ENCODE measurements at regions not wholly inside any gene's neighbourhood (a gene's known extent, or its start where the extent isn't known, plus 50 kb on each side); places are given as distances from the start of the nearest gene placed in this dataset.

- H2AFZ ChIP-seq (ENCODE audit: low read length, unreplicated experiment): no peak overlapping the region
- H3K79me2 ChIP-seq (ENCODE audit: control insufficient read depth, insufficient read depth, low read length, unreplicated experiment): no peaks in the 10 kb centered on the region
- H3K27me3 ChIP-seq (ENCODE audit: insufficient read depth, low read length): 0 out of 2 replicates have a peak, but pooled peaks cover 5% of the 10 kb centered on the region
- H3K4me1 ChIP-seq (ENCODE audit: control insufficient read depth, insufficient read depth, low read length, unreplicated experiment): no peaks in the 10 kb centered on the region
- no peak overlapping the region for H3K4me3 ChIP-seq (ENCODE audit: low read depth, low read length)
- no peak overlapping the region for H3K27ac ChIP-seq (ENCODE audit: low read depth, low read length)
- H3K36me3 ChIP-seq (ENCODE audit: insufficient read depth, low read length): no peaks in the 10 kb centered on the region
Measured at GRCh38 chr2:142544173-142544572, 333.3 kb upstream of the KYNU start.

GRCh38 chr2:142542431-142542910, 335.0 kb upstream of the KYNU start:
- H3K27me3 ChIP-seq (ENCODE audit: insufficient read depth, low read length): 0 out of 2 replicates have a peak, but pooled peaks cover 5% of the 10 kb centered on the region
- no peak overlapping the region for H3K4me3 ChIP-seq (ENCODE audit: low read depth, low read length)
- no peaks in the 10 kb centered on the region for H3K4me1 ChIP-seq (ENCODE audit: control insufficient read depth, insufficient read depth, low read length, unreplicated experiment)
- no peaks in the 10 kb centered on the region for H3K79me2 ChIP-seq (ENCODE audit: control insufficient read depth, insufficient read depth, low read length, unreplicated experiment)
- no peak overlapping the region for H3K27ac ChIP-seq (ENCODE audit: low read depth, low read length)
- no peaks in the 10 kb centered on the region for H3K36me3 ChIP-seq (ENCODE audit: insufficient read depth, low read length)
- no peak overlapping the region for H2AFZ ChIP-seq (ENCODE audit: low read length, unreplicated experiment)

GRCh38 chr2:142536966-142537365, 340.5 kb upstream of the KYNU start:
- Histone ChIP-seq H3K79me2 (ENCODE audit: control insufficient read depth, insufficient read depth, low read length, unreplicated experiment) (no peaks in the 10 kb centered on the region), H2AFZ (ENCODE audit: low read length, unreplicated experiment) (no peak overlapping the region), H3K27ac (ENCODE audit: low read depth, low read length) (no peak overlapping the region), H3K4me1 (ENCODE audit: control insufficient read depth, insufficient read depth, low read length, unreplicated experiment) (no peaks in the 10 kb centered on the region), H3K4me3 (ENCODE audit: low read depth, low read length) (no peak overlapping the region), H3K27me3 (ENCODE audit: insufficient read depth, low read length) (no peaks in the 10 kb centered on the region), H3K36me3 (ENCODE audit: insufficient read depth, low read length) (no peaks in the 10 kb centered on the region)

GRCh38 chr2:142536492-142536891, 341.0 kb upstream of the KYNU start:
- no peaks in the 10 kb centered on the region for H3K36me3 ChIP-seq (ENCODE audit: insufficient read depth, low read length)
- H3K79me2 ChIP-seq (ENCODE audit: control insufficient read depth, insufficient read depth, low read length, unreplicated experiment): no peaks in the 10 kb centered on the region
- H3K27me3 ChIP-seq (ENCODE audit: insufficient read depth, low read length): no peaks in the 10 kb centered on the region

GRCh38 chr2:142535311-142535710, 342.2 kb upstream of the KYNU start:
- Histone ChIP-seq H3K27ac (ENCODE audit: low read depth, low read length) (no peak overlapping the region), H3K79me2 (ENCODE audit: control insufficient read depth, insufficient read depth, low read length, unreplicated experiment) (no peaks in the 10 kb centered on the region), H3K27me3 (ENCODE audit: insufficient read depth, low read length) (no peaks in the 10 kb centered on the region), H2AFZ (ENCODE audit: low read length, unreplicated experiment) (no peak overlapping the region), H3K4me1 (ENCODE audit: control insufficient read depth, insufficient read depth, low read length, unreplicated experiment) (no peaks in the 10 kb centered on the region), H3K36me3 (ENCODE audit: insufficient read depth, low read length) (no peaks in the 10 kb centered on the region), H3K4me3 (ENCODE audit: low read depth, low read length) (no peak overlapping the region)

More at GRCh38 chr2:142536492-142536891, 341.0 kb upstream of the KYNU start:
- H3K4me1 ChIP-seq (ENCODE audit: control insufficient read depth, insufficient read depth, low read length, unreplicated experiment): no peaks in the 10 kb centered on the region
- no peak overlapping the region for H3K4me3 ChIP-seq (ENCODE audit: low read depth, low read length)
- no peak overlapping the region for H3K27ac ChIP-seq (ENCODE audit: low read depth, low read length)
- H2AFZ ChIP-seq (ENCODE audit: low read length, unreplicated experiment): no peak overlapping the region

- Histone ChIP-seq H3K4me1 (ENCODE audit: control insufficient read depth, insufficient read depth, low read length, unreplicated experiment) (no peaks in the 10 kb centered on the region), H2AFZ (ENCODE audit: low read length, unreplicated experiment) (no peak overlapping the region), H3K4me3 (ENCODE audit: low read depth, low read length) (no peak overlapping the region), H3K27ac (ENCODE audit: low read depth, low read length) (no peak overlapping the region), H3K27me3 (ENCODE audit: insufficient read depth, low read length) (no peaks in the 10 kb centered on the region), H3K79me2 (ENCODE audit: control insufficient read depth, insufficient read depth, low read length, unreplicated experiment) (no peaks in the 10 kb centered on the region), H3K36me3 (ENCODE audit: insufficient read depth, low read length) (no peaks in the 10 kb centered on the region)
Measured at GRCh38 chr2:142533177-142533576, 344.3 kb upstream of the KYNU start.

GRCh38 chr2:142531377-142531776, 346.1 kb upstream of the KYNU start:
- Histone ChIP-seq H3K4me3 (ENCODE audit: low read depth, low read length) (no peak overlapping the region), H2AFZ (ENCODE audit: low read length, unreplicated experiment) (no peak overlapping the region)

GRCh38 chr2:142525720-142526119, 351.7 kb upstream of the KYNU start:
- Histone ChIP-seq H2AFZ (ENCODE audit: low read length, unreplicated experiment) (no peak overlapping the region), H3K36me3 (ENCODE audit: insufficient read depth, low read length) (no peaks in the 10 kb centered on the region), H3K4me1 (ENCODE audit: control insufficient read depth, insufficient read depth, low read length, unreplicated experiment) (no peaks in the 10 kb centered on the region)

More at GRCh38 chr2:142531377-142531776, 346.1 kb upstream of the KYNU start:
- no peaks in the 10 kb centered on the region for H3K36me3 ChIP-seq (ENCODE audit: insufficient read depth, low read length)
- no peaks in the 10 kb centered on the region for H3K79me2 ChIP-seq (ENCODE audit: control insufficient read depth, insufficient read depth, low read length, unreplicated experiment)
- H3K27me3 ChIP-seq (ENCODE audit: insufficient read depth, low read length): no peaks in the 10 kb centered on the region
- H3K27ac ChIP-seq (ENCODE audit: low read depth, low read length): no peak overlapping the region
- H3K4me1 ChIP-seq (ENCODE audit: control insufficient read depth, insufficient read depth, low read length, unreplicated experiment): no peaks in the 10 kb centered on the region

GRCh38 chr2:142521492-142521891, 356.0 kb upstream of the KYNU start:
- Histone ChIP-seq H3K4me3 (ENCODE audit: low read depth, low read length) (no peak overlapping the region), H3K27ac (ENCODE audit: low read depth, low read length) (no peak overlapping the region), H3K36me3 (ENCODE audit: insufficient read depth, low read length) (no peaks in the 10 kb centered on the region), H2AFZ (ENCODE audit: low read length, unreplicated experiment) (no peak overlapping the region), H3K27me3 (ENCODE audit: insufficient read depth, low read length) (peaks cover 16% of the 10 kb centered on the region; the same call in 1 of the 2 replicates), H3K79me2 (ENCODE audit: control insufficient read depth, insufficient read depth, low read length, unreplicated experiment) (no peaks in the 10 kb centered on the region), H3K4me1 (ENCODE audit: control insufficient read depth, insufficient read depth, low read length, unreplicated experiment) (no peaks in the 10 kb centered on the region)

More at GRCh38 chr2:142525720-142526119, 351.7 kb upstream of the KYNU start:
- peaks cover 10% of the 10 kb centered on the region; the same call in 1 of the 2 replicates for H3K27me3 ChIP-seq (ENCODE audit: insufficient read depth, low read length)
- H3K4me3 ChIP-seq (ENCODE audit: low read depth, low read length): no peak overlapping the region
- no peak overlapping the region for H3K27ac ChIP-seq (ENCODE audit: low read depth, low read length)
- no peaks in the 10 kb centered on the region for H3K79me2 ChIP-seq (ENCODE audit: control insufficient read depth, insufficient read depth, low read length, unreplicated experiment)

- H3K27me3 ChIP-seq (ENCODE audit: insufficient read depth, low read length): 0 out of 2 replicates have a peak, but pooled peaks cover 5% of the 10 kb centered on the region
Measured at GRCh38 chr2:142515493-142515892, 362.0 kb upstream of the KYNU start.

GRCh38 chr2:142509401-142509800, 368.1 kb upstream of the KYNU start:
- H3K27me3 ChIP-seq (ENCODE audit: insufficient read depth, low read length): no peaks in the 10 kb centered on the region
- H3K4me3 ChIP-seq (ENCODE audit: low read depth, low read length): no peak overlapping the region
- H3K36me3 ChIP-seq (ENCODE audit: insufficient read depth, low read length): no peaks in the 10 kb centered on the region
- H3K79me2 ChIP-seq (ENCODE audit: control insufficient read depth, insufficient read depth, low read length, unreplicated experiment): no peaks in the 10 kb centered on the region
- H2AFZ ChIP-seq (ENCODE audit: low read length, unreplicated experiment): no peak overlapping the region
- no peak overlapping the region for H3K27ac ChIP-seq (ENCODE audit: low read depth, low read length)
- no peaks in the 10 kb centered on the region for H3K4me1 ChIP-seq (ENCODE audit: control insufficient read depth, insufficient read depth, low read length, unreplicated experiment)

More at GRCh38 chr2:142515493-142515892, 362.0 kb upstream of the KYNU start:
- Histone ChIP-seq H3K27ac (ENCODE audit: low read depth, low read length) (no peak overlapping the region), H3K4me1 (ENCODE audit: control insufficient read depth, insufficient read depth, low read length, unreplicated experiment) (no peaks in the 10 kb centered on the region), H3K36me3 (ENCODE audit: insufficient read depth, low read length) (no peaks in the 10 kb centered on the region), H3K4me3 (ENCODE audit: low read depth, low read length) (no peak overlapping the region), H2AFZ (ENCODE audit: low read length, unreplicated experiment) (no peak overlapping the region), H3K79me2 (ENCODE audit: control insufficient read depth, insufficient read depth, low read length, unreplicated experiment) (no peaks in the 10 kb centered on the region)

All from ACC112 (cell line).